ENCODE measurements at regions not wholly inside any gene's neighbourhood (a gene's known extent, or its start where the extent isn't known, plus 50 kb on each side); places are given as distances from the start of the nearest gene placed in this dataset.
A peak's percentile ranks its signal among the peaks of the same experiment; 100 is the strongest.

DNA sequence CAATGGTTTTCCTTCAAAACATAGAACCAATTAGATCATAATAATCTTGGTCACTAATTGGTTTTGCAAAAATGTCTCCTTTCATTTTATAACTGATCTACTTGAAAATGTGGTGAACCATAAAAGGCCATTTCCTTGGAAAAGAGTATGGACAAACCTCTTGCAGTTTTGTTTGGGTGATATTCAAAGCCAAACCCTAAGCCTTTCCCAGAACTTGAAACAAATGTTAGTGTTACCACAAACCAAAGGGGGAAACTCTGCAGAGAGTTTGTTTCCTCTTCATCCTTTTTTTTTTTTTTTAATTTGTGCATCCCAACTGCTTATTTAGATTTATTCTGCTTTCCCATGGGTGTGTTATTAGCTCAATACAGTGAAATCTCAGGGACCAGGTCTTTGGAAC lies 204.4 kb upstream of the ADAMTSL1 start:
- intact Hi-C loops (cut with DNase I): no loop called here
- Histone ChIP-seq H3K27ac (peak overlapping the region in 1 of 10 donors; percentile 5), H3K4me1 (peaks cover 0 to 9% (median 4%) of the 10 kb centered on the region in 9 donors), H3K9me3 (peaks cover 0 to 18% (median 0%) of the 10 kb centered on the region in 11 donors), H3K4me3 (no peak overlapping the region), H3K36me3 (no peaks in the 10 kb centered on the region), H3K27me3 (no peaks in the 10 kb centered on the region)
- ATAC-seq (peak in 1 of 8 donors; percentile 24), DNase-seq (no peak)
- TF ChIP-seq, protein P1, sequence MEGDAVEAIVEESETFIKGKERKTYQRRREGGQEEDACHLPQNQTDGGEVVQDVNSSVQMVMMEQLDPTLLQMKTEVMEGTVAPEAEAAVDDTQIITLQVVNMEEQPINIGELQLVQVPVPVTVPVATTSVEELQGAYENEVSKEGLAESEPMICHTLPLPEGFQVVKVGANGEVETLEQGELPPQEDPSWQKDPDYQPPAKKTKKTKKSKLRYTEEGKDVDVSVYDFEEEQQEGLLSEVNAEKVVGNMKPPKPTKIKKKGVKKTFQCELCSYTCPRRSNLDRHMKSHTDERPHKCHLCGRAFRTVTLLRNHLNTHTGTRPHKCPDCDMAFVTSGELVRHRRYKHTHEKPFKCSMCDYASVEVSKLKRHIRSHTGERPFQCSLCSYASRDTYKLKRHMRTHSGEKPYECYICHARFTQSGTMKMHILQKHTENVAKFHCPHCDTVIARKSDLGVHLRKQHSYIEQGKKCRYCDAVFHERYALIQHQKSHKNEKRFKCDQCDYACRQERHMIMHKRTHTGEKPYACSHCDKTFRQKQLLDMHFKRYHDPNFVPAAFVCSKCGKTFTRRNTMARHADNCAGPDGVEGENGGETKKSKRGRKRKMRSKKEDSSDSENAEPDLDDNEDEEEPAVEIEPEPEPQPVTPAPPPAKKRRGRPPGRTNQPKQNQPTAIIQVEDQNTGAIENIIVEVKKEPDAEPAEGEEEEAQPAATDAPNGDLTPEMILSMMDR (IDR thresholded peaks at IDR 0.05): no peak

DNA sequence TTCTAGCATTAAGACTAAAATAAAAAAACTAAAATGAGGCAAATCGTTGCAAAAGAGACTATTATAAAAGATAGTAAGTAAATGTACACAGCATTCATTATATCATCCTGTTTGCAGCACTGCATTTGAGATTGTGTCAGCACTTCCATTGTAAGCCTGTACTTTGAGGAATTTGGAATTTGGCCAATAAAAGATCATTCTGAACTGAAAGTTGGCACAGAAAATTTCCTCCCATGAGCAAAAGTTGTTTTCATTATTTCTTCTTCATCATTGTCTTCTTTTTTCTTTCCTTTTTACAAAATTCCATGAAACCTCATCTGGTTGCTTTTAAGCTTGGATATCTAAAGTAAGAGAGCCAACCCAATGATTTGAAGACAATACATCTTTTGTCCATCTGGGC lies 199.3 kb upstream of the ADAMTSL1 start:
- Histone ChIP-seq H3K9me3 (peaks cover 0 to 47% (median 15%) of the 10 kb centered on the region in 11 donors), H3K4me1 (peaks cover 0 to 10% (median 5%) of the 10 kb centered on the region in 9 donors), H3K36me3 (no peaks in the 10 kb centered on the region), H3K27me3 (no peaks in the 10 kb centered on the region), H3K4me3 (no peak overlapping the region), H3K27ac (no peak overlapping the region)
- intact Hi-C loops (cut with DNase I): no loop called here
- ATAC-seq (no peak), DNase-seq (no peak)
- TF ChIP-seq, protein P1 (IDR thresholded peaks at IDR 0.05): no peak
- 2 to 4% methylated on average over 1 of the region's 1 CpG for WGBS, 2 donors

DNA sequence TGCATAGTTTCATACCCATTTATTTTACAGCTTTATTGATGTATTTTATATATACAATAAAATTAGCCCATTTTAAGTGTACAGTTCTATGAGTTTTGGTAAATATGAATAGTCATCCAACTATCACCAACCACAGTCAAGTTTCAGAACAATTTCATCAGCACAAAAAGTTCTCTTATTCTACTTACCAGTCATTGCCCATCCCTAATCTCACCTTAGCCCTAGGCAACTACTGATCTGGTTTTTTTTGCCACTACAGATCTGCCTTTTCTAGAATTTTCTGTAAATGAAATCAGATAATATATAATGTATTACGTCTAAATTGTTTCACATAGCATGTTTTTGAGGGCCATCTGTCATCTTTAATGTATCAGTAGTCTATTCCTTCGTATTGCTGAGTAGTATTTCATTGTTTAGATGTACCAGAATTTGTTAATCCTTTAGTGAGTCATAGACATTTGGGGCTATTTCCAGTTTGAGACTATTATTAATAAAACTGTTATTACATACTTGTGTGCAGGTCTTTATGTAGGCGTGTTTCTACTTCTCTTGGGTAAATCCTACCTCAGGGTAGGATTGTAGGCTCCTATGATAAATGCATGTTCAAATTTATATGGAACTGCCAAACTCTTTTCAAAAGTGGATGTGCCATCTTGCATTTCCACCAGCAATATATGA lies 198.5 kb upstream of the ADAMTSL1 start:
- TF ChIP-seq, protein P1 (IDR thresholded peaks at IDR 0.05): no peak
- intact Hi-C loops (cut with DNase I): no loop called here
- Histone ChIP-seq H3K36me3 (no peaks in the 10 kb centered on the region), H3K27me3 (no peaks in the 10 kb centered on the region), H3K4me3 (no peak overlapping the region), H3K4me1 (peaks cover 0 to 10% (median 5%) of the 10 kb centered on the region in 9 donors), H3K9me3 (peaks cover 0 to 47% (median 15%) of the 10 kb centered on the region in 11 donors), H3K27ac (no peak overlapping the region)
- DNase-seq: no peak
- WGBS, 2 donors: 96% methylated on average over 3 of the region's 3 CpGs
- ATAC-seq: no peak

DNA sequence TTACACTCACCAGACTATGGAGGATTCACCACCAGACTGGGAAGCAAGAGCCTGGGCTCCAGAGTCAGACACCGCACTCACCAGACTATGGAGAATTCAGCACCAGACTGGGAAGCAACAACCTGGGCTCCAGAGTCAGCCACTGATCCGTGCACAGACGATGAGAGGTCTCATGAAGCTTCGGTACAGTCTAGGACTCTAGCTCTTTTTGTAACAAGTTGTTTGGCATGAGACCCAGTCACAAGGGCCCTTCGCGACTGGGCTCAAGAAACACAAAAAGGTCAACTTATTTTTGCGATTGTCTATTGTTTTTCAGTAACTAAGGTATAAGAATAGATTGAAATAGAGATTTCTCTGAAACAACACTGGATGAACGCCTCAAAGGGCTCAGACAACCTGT lies 192.7 kb upstream of the ADAMTSL1 start:
- no peak overlapping the region for H3K27ac ChIP-seq
- WGBS, 2 donors: 89 to 92% methylated on average over 8 of the region's 8 CpGs
- H3K4me3 ChIP-seq: no peak overlapping the region
- no peaks in the 10 kb centered on the region for H3K27me3 ChIP-seq
- no peaks in the 10 kb centered on the region for H3K36me3 ChIP-seq
- TF ChIP-seq, protein P1 (IDR thresholded peaks at IDR 0.05): no peak
- intact Hi-C loops (cut with DNase I): no loop called here
- ATAC-seq: no peak
- H3K4me1 ChIP-seq: no peaks in the 10 kb centered on the region
- H3K9me3 ChIP-seq: peaks cover 0 to 25% (median 8%) of the 10 kb centered on the region in 11 donors
- DNase-seq: no peak
